HEK293 (cell line): ENCODE measurements at regions not wholly inside any gene's neighbourhood (a gene's known extent, or its start where the extent isn't known, plus 50 kb on each side); places are given as distances from the start of the nearest gene placed in this dataset.

Source experiments
- ATF2 ChIP-seq: fragments of 450-650 bp; formaldehyde crosslinking; IDR thresholded peaks from 2 replicates; pipeline ENCODE4 v1.5.1; 2016; ENCODE audit warnings: missing biosample characterization, missing genetic modification characterization, low read depth
- EGR2 ChIP-seq: fragments of 450-650 bp; formaldehyde crosslinking; IDR thresholded peaks from 2 replicates; pipeline ENCODE4 v1.5.1; 2016; ENCODE audit warnings: low read depth, missing biosample characterization, missing genetic modification characterization
- GLI2 ChIP-seq: fragments of 450-650 bp; formaldehyde crosslinking; IDR thresholded peaks from 2 replicates; pipeline ENCODE4; 2017; ENCODE audit warnings: missing biosample characterization, missing genetic modification characterization, low read depth, borderline replicate concordance
- MZF1 ChIP-seq: fragments of 450-650 bp; formaldehyde crosslinking; IDR thresholded peaks from 2 replicates; pipeline ENCODE4 v1.5.1; 2017; ENCODE audit warnings: missing biosample characterization, missing genetic modification characterization, borderline replicate concordance
- PATZ1 ChIP-seq: fragments of 450-650 bp; formaldehyde crosslinking; IDR thresholded peaks from 2 replicates; pipeline ENCODE4 v1.5.1; 2016; ENCODE audit warnings: missing biosample characterization, missing genetic modification characterization
- SETDB1 ChIP-seq: IDR thresholded peaks from one replicate; pipeline ENCODE4 v1.6.1; 2017; ENCODE audit warnings: mild to moderate bottlenecking, low read length, moderate library complexity, mixed read lengths; ENCODE audit not compliant: insufficient read length
- SP2 ChIP-seq: fragments of 450-650 bp; formaldehyde crosslinking; IDR thresholded peaks from 2 replicates; pipeline ENCODE4 v1.5.1; 2016; ENCODE audit warnings: missing biosample characterization, missing genetic modification characterization
- ZNF350 ChIP-seq: fragments of 450-650 bp; formaldehyde crosslinking; IDR thresholded peaks from 2 replicates; pipeline ENCODE4 v1.5.0; 2017; ENCODE audit warnings: missing biosample characterization, mild to moderate bottlenecking, missing genetic modification characterization
- ZNF624 ChIP-seq: fragments of 450-650 bp; formaldehyde crosslinking; IDR thresholded peaks from 2 replicates; pipeline ENCODE4 v1.5.1; 2017; ENCODE audit warnings: missing biosample characterization, missing genetic modification characterization
- ZNF777 ChIP-seq: fragments of 450-650 bp; formaldehyde crosslinking; IDR thresholded peaks from 2 replicates; pipeline ENCODE4 v1.5.1; 2017; ENCODE audit warnings: missing biosample characterization, missing genetic modification characterization, borderline replicate concordance
- TF ChIP-seq, protein P1 (sequence below): fragments of 450-650 bp; formaldehyde crosslinking; IDR thresholded peaks from 2 replicates; pipeline ENCODE4 v1.5.1; 2016; ENCODE audit warnings: missing biosample characterization, missing genetic modification characterization
- TF ChIP-seq, protein P2 (sequence below): fragments of 450-650 bp; formaldehyde crosslinking; IDR thresholded peaks from 2 replicates; pipeline ENCODE4 v1.5.1; 2016; ENCODE audit warnings: missing biosample characterization, missing genetic modification characterization
- TF ChIP-seq, protein P3 (sequence below): fragments of 450-650 bp; formaldehyde crosslinking; IDR thresholded peaks from 2 replicates; pipeline ENCODE4 v1.5.1; 2016; ENCODE audit warnings: missing biosample characterization, missing genetic modification characterization

- TF ChIP-seq, protein P1, sequence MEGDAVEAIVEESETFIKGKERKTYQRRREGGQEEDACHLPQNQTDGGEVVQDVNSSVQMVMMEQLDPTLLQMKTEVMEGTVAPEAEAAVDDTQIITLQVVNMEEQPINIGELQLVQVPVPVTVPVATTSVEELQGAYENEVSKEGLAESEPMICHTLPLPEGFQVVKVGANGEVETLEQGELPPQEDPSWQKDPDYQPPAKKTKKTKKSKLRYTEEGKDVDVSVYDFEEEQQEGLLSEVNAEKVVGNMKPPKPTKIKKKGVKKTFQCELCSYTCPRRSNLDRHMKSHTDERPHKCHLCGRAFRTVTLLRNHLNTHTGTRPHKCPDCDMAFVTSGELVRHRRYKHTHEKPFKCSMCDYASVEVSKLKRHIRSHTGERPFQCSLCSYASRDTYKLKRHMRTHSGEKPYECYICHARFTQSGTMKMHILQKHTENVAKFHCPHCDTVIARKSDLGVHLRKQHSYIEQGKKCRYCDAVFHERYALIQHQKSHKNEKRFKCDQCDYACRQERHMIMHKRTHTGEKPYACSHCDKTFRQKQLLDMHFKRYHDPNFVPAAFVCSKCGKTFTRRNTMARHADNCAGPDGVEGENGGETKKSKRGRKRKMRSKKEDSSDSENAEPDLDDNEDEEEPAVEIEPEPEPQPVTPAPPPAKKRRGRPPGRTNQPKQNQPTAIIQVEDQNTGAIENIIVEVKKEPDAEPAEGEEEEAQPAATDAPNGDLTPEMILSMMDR (tag by site-specific recombination): no peak
- TF ChIP-seq, protein P2, sequence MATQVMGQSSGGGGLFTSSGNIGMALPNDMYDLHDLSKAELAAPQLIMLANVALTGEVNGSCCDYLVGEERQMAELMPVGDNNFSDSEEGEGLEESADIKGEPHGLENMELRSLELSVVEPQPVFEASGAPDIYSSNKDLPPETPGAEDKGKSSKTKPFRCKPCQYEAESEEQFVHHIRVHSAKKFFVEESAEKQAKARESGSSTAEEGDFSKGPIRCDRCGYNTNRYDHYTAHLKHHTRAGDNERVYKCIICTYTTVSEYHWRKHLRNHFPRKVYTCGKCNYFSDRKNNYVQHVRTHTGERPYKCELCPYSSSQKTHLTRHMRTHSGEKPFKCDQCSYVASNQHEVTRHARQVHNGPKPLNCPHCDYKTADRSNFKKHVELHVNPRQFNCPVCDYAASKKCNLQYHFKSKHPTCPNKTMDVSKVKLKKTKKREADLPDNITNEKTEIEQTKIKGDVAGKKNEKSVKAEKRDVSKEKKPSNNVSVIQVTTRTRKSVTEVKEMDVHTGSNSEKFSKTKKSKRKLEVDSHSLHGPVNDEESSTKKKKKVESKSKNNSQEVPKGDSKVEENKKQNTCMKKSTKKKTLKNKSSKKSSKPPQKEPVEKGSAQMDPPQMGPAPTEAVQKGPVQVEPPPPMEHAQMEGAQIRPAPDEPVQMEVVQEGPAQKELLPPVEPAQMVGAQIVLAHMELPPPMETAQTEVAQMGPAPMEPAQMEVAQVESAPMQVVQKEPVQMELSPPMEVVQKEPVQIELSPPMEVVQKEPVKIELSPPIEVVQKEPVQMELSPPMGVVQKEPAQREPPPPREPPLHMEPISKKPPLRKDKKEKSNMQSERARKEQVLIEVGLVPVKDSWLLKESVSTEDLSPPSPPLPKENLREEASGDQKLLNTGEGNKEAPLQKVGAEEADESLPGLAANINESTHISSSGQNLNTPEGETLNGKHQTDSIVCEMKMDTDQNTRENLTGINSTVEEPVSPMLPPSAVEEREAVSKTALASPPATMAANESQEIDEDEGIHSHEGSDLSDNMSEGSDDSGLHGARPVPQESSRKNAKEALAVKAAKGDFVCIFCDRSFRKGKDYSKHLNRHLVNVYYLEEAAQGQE (tag by site-specific recombination): no peak
- TF ChIP-seq, protein P3, sequence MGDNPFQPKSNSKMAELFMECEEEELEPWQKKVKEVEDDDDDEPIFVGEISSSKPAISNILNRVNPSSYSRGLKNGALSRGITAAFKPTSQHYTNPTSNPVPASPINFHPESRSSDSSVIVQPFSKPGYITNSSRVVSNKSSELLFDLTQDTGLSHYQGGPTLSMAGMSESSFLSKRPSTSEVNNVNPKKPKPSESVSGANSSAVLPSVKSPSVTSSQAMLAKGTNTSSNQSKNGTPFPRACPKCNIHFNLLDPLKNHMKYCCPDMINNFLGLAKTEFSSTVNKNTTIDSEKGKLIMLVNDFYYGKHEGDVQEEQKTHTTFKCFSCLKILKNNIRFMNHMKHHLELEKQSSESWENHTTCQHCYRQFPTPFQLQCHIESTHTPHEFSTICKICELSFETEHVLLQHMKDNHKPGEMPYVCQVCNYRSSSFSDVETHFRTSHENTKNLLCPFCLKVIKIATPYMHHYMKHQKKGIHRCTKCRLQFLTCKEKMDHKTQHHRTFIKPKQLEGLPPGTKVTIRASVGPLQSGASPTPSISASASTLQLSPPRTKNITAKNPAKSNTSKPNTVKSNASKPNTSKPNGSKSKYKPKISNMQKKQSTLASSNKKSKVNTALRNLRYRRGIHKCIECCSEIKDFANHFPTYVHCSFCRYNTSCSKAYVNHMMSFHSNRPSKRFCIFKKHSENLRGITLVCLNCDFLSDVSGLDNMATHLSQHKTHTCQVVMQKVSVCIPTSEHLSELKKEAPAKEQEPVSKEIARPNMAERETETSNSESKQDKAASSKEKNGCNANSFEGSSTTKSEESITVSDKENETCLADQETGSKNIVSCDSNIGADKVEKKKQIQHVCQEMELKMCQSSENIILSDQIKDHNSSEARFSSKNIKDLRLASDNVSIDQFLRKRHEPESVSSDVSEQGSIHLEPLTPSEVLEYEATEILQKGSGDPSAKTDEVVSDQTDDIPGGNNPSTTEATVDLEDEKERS (tag by site-specific recombination): no peak
- TF ChIP-seq PATZ1 (tag by site-specific recombination) (no peak), MZF1 (tag by site-specific recombination) (no peak), SP2 (tag by site-specific recombination) (no peak), SETDB1 (no peak), ZNF350 (tag by site-specific recombination) (no peak), ZNF777 (tag by site-specific recombination) (no peak), EGR2 (tag by site-specific recombination) (no peak), GLI2 (tag by site-specific recombination) (no peak), ZNF624 (tag by site-specific recombination) (no peak), ATF2 (tag by site-specific recombination) (no peak)
Measured at GRCh38 chr4:16386711-16387320, 160.5 kb upstream of the TAPT1 start.
